GM10266 (cell line): ENCODE measurements at regions not wholly inside any gene's neighbourhood (a gene's known extent, or its start where the extent isn't known, plus 50 kb on each side); places are given as distances from the start of the nearest gene placed in this dataset.

ENCODE experiments used
- DNase-seq: peaks from one replicate; pipeline ENCODE4 v3.0.0; 2012; ENCODE audit errors: extremely low spot score
- CTCF ChIP-seq: IDR thresholded peaks from 2 replicates; pipeline ENCODE4 v1.5.1; 2012; ENCODE audit warnings: mild to moderate bottlenecking, low read depth; ENCODE audit not compliant: control insufficient read depth, insufficient read depth; ENCODE audit errors: missing control alignments

- DNase-seq, result no peak
- no peak for TF ChIP-seq CTCF
These were observed 134.8 kb downstream of the DDX1 start for GRCh38 chr2:15726321-15727057.

GRCh38 chr2:15727396-15728244, 136.0 kb downstream of the DDX1 start:
- no peak for DNase-seq
- no peak for TF ChIP-seq CTCF

- TF ChIP-seq CTCF, result no peak
These were observed 136.7 kb downstream of the DDX1 start for GRCh38 chr2:15728245-15728938.

GRCh38 chr2:15729001-15729400, 137.3 kb downstream of the DDX1 start:
- TF ChIP-seq CTCF, result no peak
- no peak for DNase-seq

More at GRCh38 chr2:15728245-15728938, 136.7 kb downstream of the DDX1 start:
- DNase-seq, result no peak

- no peak for DNase-seq
- no peak for TF ChIP-seq CTCF
These were observed 138.3 kb downstream of the DDX1 start for GRCh38 chr2:15729709-15730544.

GRCh38 chr2:15730545-15731212, 139.0 kb downstream of the DDX1 start:
- no peak for DNase-seq
- no peak for TF ChIP-seq CTCF
